ENCODE measurements at regions not wholly inside any gene's neighbourhood (a gene's known extent, or its start where the extent isn't known, plus 50 kb on each side); places are given as distances from the start of the nearest gene placed in this dataset.
A peak's percentile ranks its signal among the peaks of the same experiment; 100 is the strongest.
"Not testable (repeated sequence)": the region's sequence is repeated elsewhere in the genome, so short reads cannot be mapped to it uniquely, and the experiment has no call there.

DNA sequence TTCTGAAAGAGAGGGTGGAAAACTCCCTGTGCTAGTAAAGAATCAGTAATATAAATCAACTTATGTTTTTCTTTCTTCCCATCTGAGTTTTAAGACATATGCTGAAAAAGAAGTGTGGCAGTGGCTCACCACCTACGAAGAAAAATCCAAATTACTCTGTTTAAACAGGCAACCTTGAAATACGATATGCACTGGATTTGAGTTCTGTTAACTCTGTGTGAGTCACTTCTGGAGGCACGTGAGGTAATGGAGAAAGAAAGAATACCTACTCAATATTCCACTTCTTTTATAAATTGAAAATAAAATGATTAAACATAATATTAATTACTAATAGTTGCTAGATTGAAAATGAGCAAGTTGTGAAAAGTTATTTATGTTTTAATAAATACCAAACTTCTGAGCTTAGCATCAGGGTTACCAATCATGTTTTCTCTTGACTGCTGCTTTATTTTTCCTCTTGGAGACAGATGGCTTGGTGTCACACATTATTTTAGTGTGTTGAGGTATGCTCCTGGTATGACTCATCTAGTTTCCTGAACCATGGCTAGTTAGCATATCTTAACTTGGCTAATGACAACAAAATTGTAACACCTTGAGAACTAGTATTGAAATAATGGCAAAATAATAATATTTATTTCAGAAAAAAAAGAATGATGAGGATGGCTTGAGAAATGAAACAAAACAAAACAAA lies 1705.5 kb upstream of the PIK3C3 start:
- DNase-seq (ENCODE audit: extremely low read depth, low read depth, low spot score) = no peak

DNA sequence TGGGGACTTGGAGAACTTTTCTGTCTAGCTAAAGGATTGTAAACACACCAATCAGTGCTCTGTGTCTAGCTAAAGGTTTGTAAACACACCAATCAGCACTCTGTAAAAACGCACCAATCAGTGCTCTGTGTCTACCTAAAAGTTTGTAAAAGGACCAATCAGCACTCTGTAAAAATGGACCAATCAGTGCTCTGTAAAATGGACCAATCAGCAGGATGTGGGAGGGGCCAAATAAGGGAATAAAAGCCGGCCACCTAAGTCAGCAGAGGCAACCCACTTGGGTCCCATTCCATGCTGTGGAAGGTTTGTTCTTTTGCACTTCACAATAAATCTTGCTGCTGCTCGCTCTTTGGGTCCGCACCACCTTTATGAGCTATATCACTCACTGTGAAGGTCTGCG lies 1709.4 kb upstream of the PIK3C3 start:
- not testable (repeated sequence) for DNase-seq (ENCODE audit: extremely low read depth, low read depth, low spot score)

DNA sequence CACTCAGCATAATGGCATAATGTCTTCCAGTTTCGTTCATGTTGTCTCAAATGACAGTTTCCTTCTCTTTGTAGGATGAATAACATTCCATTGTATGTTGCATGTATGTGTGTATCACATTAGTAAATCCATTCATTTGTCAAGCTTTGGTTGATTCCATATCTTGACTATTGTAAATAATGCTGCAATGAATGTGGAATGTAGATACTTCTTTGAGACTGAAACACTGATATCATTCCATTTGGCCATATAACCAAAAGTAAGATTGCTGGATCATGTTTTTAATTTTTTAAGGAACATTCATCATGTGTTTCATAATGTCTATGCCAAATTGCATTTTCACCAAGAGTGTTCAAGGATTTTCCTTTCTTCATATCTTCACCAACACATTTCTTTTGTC lies 1711.4 kb upstream of the PIK3C3 start:
- no peak for DNase-seq (ENCODE audit: extremely low read depth, low read depth, low spot score)

DNA sequence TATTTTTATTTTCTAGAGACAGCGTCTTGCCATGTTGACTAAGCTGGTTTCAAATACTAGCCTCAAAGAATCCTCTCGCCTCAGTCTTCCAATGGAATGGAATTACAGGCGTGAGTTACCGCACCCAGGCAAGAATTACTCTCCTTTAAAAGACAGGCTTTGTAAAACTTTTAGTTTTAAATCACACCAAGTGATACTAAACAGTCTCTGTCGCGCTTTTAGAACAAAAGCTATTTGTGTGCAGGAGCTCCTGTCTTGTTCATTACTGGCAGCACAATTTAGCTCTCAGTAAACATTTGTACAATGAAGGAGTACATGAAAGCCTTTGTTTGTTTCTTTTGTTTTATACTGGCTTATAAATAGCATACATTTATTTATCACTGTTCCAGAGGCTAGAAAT lies 1719.2 kb upstream of the PIK3C3 start:
- DNase-seq (ENCODE audit: extremely low read depth, low read depth, low spot score) = no peak

DNA sequence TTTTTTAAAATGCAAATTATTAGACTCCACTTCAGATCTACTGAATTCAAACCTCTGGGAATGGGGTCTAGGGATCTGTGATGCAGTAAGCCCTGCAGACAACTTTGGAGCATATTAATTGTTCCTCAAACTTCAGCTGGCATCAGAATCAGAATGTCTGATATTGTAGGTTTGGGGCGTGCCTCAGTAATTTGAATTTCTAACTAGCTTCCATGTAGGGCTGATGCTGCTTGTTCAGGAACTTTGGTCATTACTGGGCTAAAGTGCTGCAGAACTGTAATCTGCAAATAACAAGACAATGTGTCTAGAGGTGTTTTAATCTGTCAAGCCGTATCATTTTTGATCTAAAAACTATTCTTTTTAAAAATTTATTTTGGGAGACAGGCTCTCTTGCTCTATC lies 1719.7 kb upstream of the PIK3C3 start:
- DNase-seq (ENCODE audit: extremely low read depth, low read depth, low spot score) = no peak

DNA sequence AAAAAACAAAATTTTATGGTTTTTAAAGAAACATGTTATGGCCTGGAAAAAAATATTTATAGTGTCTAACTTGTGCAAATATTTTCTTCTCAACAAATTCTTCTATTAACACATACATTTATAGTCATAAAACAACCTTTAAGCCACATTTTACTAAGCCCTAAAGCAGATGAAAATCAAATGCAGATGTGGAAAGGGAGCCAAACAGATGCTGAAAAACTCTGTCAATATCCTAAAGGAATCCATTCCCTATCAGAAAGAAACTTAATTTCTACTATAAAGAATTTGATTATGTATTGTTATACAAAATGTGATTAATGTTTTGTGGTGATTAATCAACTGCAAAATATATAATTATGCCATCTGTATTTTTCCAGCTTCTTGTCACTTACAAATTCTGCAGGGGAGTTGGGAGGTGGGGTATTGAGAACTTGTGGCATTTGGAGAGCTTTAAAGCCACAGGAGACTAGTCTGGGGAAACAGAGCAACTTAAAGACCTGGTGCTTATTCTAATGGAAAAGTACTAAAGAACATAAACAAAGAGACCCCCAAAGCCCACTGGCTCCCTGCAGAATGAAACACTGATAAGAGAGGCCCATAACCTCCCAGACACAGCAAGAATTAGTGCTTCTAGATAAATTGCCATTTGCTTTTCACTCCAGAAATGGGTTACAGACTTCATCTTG lies 1721.0 kb upstream of the PIK3C3 start:
- no peak for DNase-seq (ENCODE audit: extremely low read depth, low read depth, low spot score)

DNA sequence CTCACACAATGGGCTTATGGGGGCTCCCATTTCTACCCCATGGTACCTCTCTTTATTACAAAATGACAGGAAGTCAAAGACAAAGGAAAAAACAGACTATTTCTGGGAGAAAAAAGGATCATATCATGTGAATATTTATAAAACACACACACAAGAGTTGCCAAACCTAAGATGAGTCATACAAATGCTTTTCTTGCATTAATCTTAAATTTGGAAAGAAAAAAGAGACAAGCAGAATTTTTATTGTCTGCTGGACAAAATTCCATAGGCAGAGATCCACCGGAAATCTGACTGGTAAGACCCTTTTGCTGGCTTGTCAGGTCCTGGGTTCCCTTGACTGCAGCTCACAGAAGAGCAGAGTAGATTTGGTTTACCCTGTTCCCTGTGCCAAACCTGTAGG lies 1732.3 kb upstream of the PIK3C3 start:
- no peak for DNase-seq (ENCODE audit: extremely low read depth, low read depth, low spot score)

DNA sequence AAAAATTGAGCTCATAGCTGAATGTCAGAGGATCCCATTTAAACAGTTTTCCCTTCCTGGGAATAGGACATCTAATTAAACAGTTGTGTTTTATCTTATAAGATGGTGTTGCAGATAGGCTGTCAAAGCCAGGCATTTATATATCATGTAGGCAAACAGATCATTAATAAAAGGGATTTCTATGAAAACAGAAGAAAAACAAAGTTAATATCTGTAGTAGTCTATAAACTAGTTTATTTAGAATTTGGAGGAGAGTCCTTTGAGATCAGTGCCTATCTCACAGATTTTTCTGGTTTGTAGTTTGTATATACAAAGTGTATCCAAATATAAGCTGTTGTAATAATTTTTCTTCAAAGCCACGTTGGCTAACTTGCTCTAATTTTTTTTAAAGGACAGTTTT lies 1738.2 kb upstream of the PIK3C3 start:
- DNase-seq (ENCODE audit: extremely low read depth, low read depth, low spot score) = no peak

DNA sequence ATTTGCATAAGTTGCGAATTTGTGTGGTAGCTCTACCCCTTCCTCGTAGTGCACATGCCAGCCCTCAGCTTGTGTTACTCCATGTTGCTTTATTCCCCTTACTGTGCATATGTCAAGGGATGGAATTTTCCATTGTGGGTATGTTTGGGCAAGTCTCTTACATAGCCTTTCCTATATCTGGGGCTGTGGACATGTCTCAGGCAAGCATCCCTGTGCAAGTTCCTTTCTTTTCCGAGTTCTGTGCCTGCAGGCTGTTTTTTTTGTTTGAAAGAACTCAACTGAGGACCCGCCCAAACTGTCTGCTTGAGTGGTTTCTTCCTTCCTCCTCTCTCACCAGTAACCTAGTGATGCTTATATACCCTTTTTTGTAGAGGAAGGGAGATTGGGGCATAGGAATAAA lies 1739.1 kb upstream of the PIK3C3 start:
- no peak for DNase-seq (ENCODE audit: extremely low read depth, low read depth, low spot score)

DNA sequence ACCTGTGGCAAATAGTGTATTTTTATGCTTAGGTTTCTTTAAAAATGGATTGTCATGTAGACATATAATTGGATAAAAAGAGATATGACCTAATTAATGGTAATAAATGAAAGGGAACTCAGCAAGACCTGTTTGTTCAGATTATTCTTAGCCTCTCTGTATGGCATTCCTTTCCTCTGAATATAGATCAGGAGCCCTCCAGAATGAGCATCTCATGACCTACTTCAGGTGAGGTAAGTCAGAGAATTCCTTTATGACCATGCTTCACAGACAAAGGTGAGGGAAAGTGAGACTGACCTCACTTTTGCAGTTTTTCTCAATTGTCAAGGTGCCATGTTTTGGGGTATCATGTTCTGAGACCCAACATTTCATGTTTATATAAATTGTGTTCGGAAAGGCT lies 1744.3 kb upstream of the PIK3C3 start:
- DNase-seq (ENCODE audit: extremely low read depth, low read depth, low spot score) = no peak

DNA sequence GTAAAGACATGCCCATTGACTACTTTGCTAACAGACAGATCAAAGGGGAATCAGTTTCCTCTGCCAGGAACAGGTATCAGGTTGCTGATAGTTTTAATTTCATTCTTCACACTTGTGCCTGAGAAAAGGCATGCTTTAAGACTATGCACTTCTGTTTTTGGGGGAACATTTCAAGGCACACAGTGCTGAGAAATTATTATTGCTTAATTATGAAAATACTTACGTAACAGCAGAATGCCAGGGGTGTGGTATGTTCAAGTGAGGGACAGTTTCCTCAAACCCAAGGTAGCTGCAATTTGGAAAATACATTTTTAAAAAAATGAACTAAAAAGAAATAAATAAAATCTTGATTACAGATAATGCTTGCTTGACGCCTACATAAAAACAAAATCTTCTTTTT lies 1746.1 kb upstream of the PIK3C3 start:
- no peak for DNase-seq (ENCODE audit: extremely low read depth, low read depth, low spot score)

DNA sequence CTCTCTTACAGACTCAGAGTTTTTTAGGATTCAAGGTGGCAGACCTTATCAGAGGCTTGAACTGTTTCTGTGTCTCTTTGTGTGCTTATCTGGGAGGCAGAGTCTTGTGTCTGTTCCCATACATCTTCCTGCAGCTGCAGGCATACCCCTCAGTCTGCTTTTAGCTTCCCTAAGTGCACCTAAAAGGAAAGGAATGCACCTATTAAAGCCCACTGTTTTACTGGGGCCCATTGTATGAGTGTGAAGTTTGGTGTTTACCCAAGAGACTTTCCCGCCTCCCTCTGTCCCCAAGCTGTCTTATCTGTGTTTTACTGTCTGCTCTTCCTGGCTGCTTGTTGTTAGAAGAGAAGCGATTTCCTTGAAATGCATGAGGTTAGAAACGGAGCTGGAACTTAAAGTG lies 1757.3 kb upstream of the PIK3C3 start:
- DNase-seq (ENCODE audit: extremely low read depth, low read depth, low spot score) = no peak

DNA sequence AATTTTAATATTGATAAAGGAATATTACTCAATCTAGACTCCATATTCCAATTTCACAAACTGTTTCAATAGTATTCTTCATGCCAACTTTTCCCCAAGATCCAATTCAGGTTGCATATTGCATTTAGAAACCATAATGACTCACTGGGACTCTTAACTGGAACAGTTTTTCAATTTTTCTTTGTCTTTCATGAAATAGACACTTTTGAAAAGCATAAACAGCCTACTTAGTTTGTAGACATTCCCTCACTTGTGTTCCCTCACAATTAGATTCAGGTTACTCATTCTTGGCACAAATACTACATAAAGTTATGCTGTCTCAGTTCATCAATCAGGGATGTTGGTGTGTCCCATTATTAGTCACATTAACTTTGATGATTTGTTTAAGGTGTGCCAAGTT lies 1768.4 kb upstream of the PIK3C3 start:
- DNase-seq (ENCODE audit: extremely low read depth, low read depth, low spot score) = no peak

DNA sequence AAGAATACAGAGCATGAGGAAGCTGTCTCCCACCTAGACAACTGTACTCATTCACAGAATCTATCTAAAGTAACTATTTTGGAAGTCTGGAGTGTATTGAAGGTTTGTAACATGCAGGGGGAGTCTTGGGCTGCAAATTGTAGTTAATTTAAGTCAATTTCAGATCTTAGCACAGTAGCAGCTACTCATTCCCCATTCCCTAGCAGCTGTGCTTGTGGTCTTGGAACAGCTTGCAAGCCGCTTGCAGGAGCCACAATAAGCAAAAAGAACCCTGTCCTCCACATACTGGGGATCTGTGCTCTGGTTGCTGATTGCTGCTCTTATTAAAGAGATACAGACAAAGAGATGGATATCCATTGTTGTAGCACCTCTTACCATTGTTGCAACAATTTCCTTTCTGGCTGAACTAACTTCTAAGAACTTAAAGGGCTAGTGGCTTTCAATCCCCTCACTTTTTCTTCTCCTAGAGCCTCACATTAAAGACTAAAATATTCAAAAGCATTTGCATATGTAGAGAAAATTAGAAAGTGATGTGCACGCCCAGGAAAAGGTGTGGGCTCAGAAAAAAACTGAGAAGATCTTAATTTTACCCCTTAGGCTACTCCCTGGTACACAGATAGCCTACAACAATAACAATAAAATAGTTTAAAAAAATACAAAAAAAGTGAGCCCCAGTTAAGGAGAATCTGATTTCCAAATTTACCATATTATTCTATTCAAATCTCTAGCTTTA lies 1775.1 kb upstream of the PIK3C3 start:
- DNase-seq (ENCODE audit: extremely low read depth, low read depth, low spot score) = no peak

DNA sequence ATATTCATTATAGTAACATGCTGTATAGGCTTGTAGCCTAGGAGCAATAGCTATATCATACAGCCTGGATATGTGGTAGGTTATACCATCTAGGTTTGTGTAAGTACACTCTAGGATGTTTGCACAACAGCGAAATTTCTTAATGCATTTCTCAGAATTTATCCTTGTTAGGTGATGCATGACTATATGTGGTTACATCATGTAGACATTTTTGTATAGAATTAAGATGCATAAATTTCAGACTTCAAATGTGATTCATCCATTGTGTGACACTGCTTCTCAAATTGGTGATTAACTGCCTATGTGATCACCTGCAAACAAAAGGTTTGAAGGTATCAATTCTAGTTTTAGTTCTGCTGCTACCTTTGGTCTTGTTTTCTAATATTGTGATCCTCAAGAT lies 1787.0 kb upstream of the PIK3C3 start:
- no peak for DNase-seq (ENCODE audit: extremely low read depth, low read depth, low spot score)

DNA sequence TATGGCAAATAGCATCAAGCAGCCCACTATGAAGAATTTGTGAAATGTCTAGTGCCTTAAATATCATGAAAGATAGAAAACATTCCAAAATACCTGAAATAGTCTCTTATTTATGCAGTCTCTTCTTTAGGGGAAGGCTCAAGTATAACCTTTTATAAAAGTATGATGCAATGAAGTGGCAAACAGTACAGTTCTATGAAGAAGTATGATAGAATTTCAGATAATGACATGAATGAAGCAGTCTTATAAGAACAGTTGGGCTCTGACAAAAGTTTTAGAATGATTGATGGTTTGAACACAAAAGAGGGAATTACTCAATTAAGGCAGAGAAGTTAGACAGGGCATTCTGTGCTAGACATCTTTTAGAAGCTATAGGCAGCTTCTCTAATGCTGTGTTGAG lies 1791.8 kb upstream of the PIK3C3 start:
- DNase-seq (ENCODE audit: extremely low read depth, low read depth, low spot score) = no peak

DNA sequence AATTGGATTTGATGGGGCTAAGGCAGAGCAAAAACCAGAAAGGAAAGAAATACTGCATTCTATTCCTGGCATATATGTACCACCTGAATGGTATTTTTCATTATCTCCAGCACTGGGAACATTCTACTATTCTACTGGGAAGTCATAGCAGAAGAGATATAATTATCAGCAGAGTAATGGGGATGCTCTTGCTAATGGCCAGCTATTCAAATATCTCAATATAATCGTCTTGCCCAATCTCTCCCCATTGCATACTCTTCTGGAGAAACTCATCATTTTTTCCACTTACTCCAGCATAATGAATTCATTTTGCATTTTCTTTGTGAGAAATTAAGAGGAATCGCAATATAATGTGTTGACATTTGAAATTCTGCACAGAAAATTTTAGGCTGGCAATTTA lies 1794.7 kb upstream of the PIK3C3 start:
- no peak for DNase-seq (ENCODE audit: extremely low read depth, low read depth, low spot score)

DNA sequence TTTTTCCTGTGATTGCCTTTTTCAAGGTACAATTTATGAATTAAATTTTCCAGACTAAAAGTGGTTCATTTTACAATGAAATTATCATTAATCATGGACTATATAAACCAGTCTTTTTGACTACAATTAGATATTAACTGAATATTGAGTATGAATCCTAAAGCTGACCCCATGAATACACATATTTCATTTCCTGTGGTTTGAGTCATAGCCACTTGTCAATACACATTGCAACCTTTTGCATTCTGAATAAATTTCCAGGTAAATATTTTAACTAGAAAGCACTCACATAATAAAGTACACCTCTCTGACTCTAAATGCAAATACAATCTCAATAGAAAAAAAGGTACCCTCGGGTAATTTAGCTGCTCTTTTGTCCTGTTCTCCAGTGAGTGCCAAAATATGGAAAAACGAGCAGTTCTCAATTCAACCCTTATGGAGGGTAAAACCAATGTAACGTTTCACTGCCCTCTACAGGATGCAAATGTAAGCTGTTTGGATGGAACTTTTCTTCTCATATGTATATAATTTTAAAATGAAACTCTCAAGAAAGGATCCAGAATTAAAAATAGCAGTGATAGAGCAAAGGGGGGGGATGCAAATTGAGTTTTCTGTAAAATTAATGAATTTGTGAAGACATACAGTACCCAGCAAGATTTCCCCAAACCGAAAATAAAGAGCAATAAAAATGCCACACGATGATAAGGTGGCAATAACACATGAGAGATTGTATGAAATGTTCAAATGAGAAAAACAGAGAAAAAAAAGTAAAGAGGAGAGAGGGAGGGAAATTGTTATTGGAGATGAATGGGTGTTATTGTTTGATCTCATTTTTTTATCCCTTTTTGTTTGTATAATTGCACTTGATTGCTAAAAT lies 1795.7 kb upstream of the PIK3C3 start:
- DNase-seq (ENCODE audit: extremely low read depth, low read depth, low spot score) = peak; percentile 34

DNA sequence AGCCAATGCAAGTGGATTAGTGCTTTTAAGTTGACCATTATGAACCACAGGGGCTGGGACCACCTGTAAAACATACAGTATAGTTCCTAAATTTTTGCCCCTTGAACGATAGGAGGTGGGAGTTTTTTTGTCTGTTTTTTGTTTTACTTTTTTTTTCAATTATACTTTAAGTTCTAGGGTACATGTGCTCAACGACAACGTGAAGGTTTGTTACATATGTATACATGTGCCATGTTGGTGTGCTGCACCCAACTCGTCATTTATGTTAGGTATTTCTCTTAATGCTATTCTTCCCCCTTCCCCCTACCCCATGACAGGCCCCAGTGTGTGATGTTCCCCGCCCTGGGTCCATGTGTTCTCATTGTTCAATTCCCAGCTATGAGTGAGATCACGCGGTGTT lies 1797.9 kb upstream of the PIK3C3 start:
- no peak for DNase-seq (ENCODE audit: extremely low read depth, low read depth, low spot score)

DNA sequence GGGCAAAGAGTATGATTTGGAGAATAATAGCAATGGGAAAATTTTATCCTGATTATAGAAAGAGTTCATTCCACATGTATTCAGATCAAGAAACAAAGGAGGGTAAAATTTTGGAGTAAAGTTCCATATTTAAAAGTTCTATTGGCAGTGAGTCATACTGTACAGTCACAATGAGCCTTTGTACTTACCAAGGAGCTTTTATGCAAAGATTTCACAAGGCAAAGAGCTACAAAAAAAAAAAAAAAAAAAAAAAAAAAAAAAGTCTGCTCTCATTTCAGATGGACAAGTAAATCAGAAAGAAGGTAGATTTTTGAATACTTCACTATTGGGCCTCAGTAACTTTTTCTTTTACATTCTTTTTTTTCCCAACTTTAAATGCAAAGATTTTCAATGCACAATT lies 1802.2 kb upstream of the PIK3C3 start:
- DNase-seq (ENCODE audit: extremely low read depth, low read depth, low spot score) = no peak

DNA sequence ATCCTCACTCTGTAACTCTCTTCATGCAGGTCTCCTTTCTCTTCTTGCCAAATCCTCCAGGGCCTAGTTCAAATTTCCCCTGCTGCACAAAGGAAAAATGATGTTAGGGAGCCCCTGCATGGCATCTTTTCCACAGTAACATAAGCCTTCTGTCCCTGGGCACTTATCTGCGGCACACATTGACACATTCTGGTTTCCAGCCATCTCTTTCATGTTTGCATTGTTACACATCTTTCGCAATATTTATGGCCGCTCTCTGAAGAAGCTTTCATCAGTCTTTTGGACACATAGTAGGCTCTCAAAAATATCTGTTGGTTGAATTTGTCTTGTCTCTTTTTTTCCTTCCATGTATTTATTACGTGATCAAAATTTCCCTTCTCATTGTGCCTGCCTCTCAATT lies 1806.1 kb upstream of the PIK3C3 start:
- no peak for DNase-seq (ENCODE audit: extremely low read depth, low read depth, low spot score)

Measured in glomerular endothelial cell (primary cell).